ENCODE measurements at regions not wholly inside any gene's neighbourhood (a gene's known extent, or its start where the extent isn't known, plus 50 kb on each side); places are given as distances from the start of the nearest gene placed in this dataset.

GRCh38 chr14:79965896-79966295, 245.4 kb downstream of the DIO2 start:
- Mint-ChIP-seq H3K27me3 (no peaks in the 10 kb centered on the region), H3K4me1 (ENCODE audit: low read depth) (no peaks in the 10 kb centered on the region), H3K36me3 (ENCODE audit: low read depth) (no peaks in the 10 kb centered on the region), H3K9me3 (no peaks in the 10 kb centered on the region), H3K27ac (no peak overlapping the region), H3K4me3 (no peak overlapping the region)
- intact Hi-C loops (cut with micrococcal nuclease) = no loop called here
- DNase-seq (no peak), ATAC-seq (no peak)
- TF ChIP-seq, protein P1, sequence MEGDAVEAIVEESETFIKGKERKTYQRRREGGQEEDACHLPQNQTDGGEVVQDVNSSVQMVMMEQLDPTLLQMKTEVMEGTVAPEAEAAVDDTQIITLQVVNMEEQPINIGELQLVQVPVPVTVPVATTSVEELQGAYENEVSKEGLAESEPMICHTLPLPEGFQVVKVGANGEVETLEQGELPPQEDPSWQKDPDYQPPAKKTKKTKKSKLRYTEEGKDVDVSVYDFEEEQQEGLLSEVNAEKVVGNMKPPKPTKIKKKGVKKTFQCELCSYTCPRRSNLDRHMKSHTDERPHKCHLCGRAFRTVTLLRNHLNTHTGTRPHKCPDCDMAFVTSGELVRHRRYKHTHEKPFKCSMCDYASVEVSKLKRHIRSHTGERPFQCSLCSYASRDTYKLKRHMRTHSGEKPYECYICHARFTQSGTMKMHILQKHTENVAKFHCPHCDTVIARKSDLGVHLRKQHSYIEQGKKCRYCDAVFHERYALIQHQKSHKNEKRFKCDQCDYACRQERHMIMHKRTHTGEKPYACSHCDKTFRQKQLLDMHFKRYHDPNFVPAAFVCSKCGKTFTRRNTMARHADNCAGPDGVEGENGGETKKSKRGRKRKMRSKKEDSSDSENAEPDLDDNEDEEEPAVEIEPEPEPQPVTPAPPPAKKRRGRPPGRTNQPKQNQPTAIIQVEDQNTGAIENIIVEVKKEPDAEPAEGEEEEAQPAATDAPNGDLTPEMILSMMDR (IDR thresholded peaks at IDR 0.05) = no peak
- ChIA-PET POLR2A (no interaction called here), CTCF (no interaction called here)

GRCh38 chr14:79961197-79961596, 250.1 kb downstream of the DIO2 start:
- no peaks in the 10 kb centered on the region for H3K27me3 Mint-ChIP-seq
- intact Hi-C loops (cut with micrococcal nuclease) = no loop called here
- no peaks in the 10 kb centered on the region for H3K36me3 Mint-ChIP-seq (ENCODE audit: low read depth)
- TF ChIP-seq, protein P1 (IDR thresholded peaks at IDR 0.05) = no peak
- ATAC-seq (no peak), DNase-seq (no peak)
- H3K27ac Mint-ChIP-seq = no peak overlapping the region
- H3K9me3 Mint-ChIP-seq = peaks cover 7% of the 10 kb centered on the region
- H3K4me3 Mint-ChIP-seq = no peak overlapping the region
- ChIA-PET CTCF (no interaction called here), POLR2A (no interaction called here)
- H3K4me1 Mint-ChIP-seq (ENCODE audit: low read depth) = no peaks in the 10 kb centered on the region

GRCh38 chr14:79960288-79960687, 251.0 kb downstream of the DIO2 start:
- intact Hi-C loops (cut with micrococcal nuclease) = no loop called here
- no peaks in the 10 kb centered on the region for H3K36me3 Mint-ChIP-seq (ENCODE audit: low read depth)
- no peak for DNase-seq

DNA sequence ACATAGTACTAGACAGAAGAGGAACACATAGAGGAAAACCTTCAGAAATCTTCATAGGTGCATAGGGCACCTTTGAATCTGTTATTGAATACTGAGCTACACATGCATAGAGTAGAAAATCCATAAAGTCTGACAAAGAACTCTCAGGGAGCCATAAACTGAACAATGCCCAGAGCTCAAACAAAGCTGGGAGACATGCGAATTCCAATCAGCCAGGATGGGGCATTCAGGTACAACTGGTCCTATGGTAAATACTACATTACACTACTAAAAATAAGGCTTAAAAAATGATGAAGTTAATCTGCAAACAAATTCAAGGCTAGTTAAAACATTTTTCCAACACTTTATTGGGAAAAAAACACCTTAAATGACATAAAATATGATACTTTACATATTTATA, 259.7 kb downstream of the DIO2 start:
- no peak overlapping the region for H3K27ac Mint-ChIP-seq
- H3K9me3 Mint-ChIP-seq = peaks cover 20% of the 10 kb centered on the region
- no peak overlapping the region for H3K4me3 Mint-ChIP-seq
- intact Hi-C loops (cut with micrococcal nuclease) = no loop called here
- TF ChIP-seq, protein P1 (IDR thresholded peaks at IDR 0.05) = no peak
- no peaks in the 10 kb centered on the region for H3K4me1 Mint-ChIP-seq (ENCODE audit: low read depth)
- H3K27me3 Mint-ChIP-seq = no peaks in the 10 kb centered on the region
- no peak for DNase-seq
- ChIA-PET CTCF (no interaction called here), POLR2A (interaction anchor here (0.6 kb wide), 1 partner anchor 8 kb away, joined by 3 read pairs; no protein-coding TSS in a partner anchor)
- H3K36me3 Mint-ChIP-seq (ENCODE audit: low read depth) = no peaks in the 10 kb centered on the region
- no peak for ATAC-seq

More at GRCh38 chr14:79960288-79960687, 251.0 kb downstream of the DIO2 start:
- Mint-ChIP-seq H3K4me3 (no peak overlapping the region), H3K27ac (no peak overlapping the region), H3K9me3 (peaks cover 9% of the 10 kb centered on the region), H3K4me1 (ENCODE audit: low read depth) (no peaks in the 10 kb centered on the region), H3K27me3 (no peaks in the 10 kb centered on the region)
- TF ChIP-seq, protein P1 (IDR thresholded peaks at IDR 0.05) = no peak
- CTCF ChIA-PET = no interaction called here
- ATAC-seq = no peak
- POLR2A ChIA-PET = no interaction called here

GRCh38 chr14:79949906-79950305, 261.4 kb downstream of the DIO2 start:
- Mint-ChIP-seq H3K27me3 (no peaks in the 10 kb centered on the region), H3K36me3 (ENCODE audit: low read depth) (no peaks in the 10 kb centered on the region), H3K4me1 (ENCODE audit: low read depth) (no peaks in the 10 kb centered on the region), H3K9me3 (peaks cover 12% of the 10 kb centered on the region), H3K4me3 (no peak overlapping the region), H3K27ac (no peak overlapping the region)
- POLR2A ChIA-PET = no interaction called here
- ATAC-seq (no peak), DNase-seq (no peak)
- intact Hi-C loops (cut with micrococcal nuclease) = no loop called here
- TF ChIP-seq, protein P1 (IDR thresholded peaks at IDR 0.05) = no peak
- CTCF ChIA-PET = no interaction called here

Measured in activated CD8-positive, alpha-beta T cell treated with anti-CD3 and anti-CD28 coated beads for 36 hours (primary cell).